ENCODE measurements at regions not wholly inside any gene's neighbourhood (a gene's known extent, or its start where the extent isn't known, plus 50 kb on each side); places are given as distances from the start of the nearest gene placed in this dataset.

GRCh38 chr18:8965398-8965797, 137.1 kb upstream of the NDUFV2 start:
- Histone ChIP-seq H3K4me3 (replicated peaks in 1 of 2; ENCODE audit: low read depth in 1 of 2, low read length in 2 of 2) (no peak overlapping the region), H3K27me3 (ENCODE audit: insufficient read depth, low read length) (no peaks in the 10 kb centered on the region), H3K9me2 (ENCODE audit: insufficient read depth) (no peaks in the 10 kb centered on the region), H3K9me3 (ENCODE audit: control insufficient read depth in 1 of 2, insufficient read depth in 1 of 2, low read depth in 1 of 2, low read length in 2 of 2) (no peaks in the 10 kb centered on the region), H3K4me2 (ENCODE audit: low read length) (no peak overlapping the region), H3K79me2 (ENCODE audit: insufficient read depth, low read length) (no peaks in the 10 kb centered on the region), H3K9ac (ENCODE audit: low read length) (no peak overlapping the region), H2AFZ (ENCODE audit: low read depth, low read length, poor library complexity, severe bottlenecking) (no peak overlapping the region), H3K27ac (ENCODE audit: low read depth, low read length) (no peak overlapping the region), H3K36me3 (ENCODE audit: control insufficient read depth in 1 of 2, insufficient read depth in 2 of 2, low read length in 2 of 2) (no peaks in the 10 kb centered on the region), H4K20me1 (ENCODE audit: insufficient read depth) (no peaks in the 10 kb centered on the region), H3K4me1 (ENCODE audit: control insufficient read depth in 1 of 2, insufficient read depth in 2 of 2, low read length in 2 of 2) (peaks cover 0 to 8% of the 10 kb centered on the region in 2 experiments; a peak in 1 of 4 replicates)
- BruUV-seq (replicated peaks): no TSS peak
- ChIA-PET POLR2A (no interaction called here), CTCF (no interaction called here), RAD21 (ENCODE audit: low non-redundant PET in 1 of 2, low total read pairs in 2 of 2, uncharacterized antibody in 2 of 2, unreplicated experiment in 2 of 2) (no interaction called here)
- DNase-seq (ENCODE audit: low read depth, low spot score) (no peak), ATAC-seq (no peak)
- intact Hi-C loops (cut with micrococcal nuclease): no loop called here
- TF ChIP-seq EZH2phosphoT487 (IDR thresholded peaks at IDR 0.05; ENCODE audit: borderline replicate concordance) (no peak), SP1 (IDR thresholded peaks at IDR 0.05; ENCODE audit: low read depth) (no peak), JUND (IDR thresholded peaks at IDR 0.05) (no peak), CEBPB (IDR thresholded peaks at IDR 0.05; ENCODE audit: low read depth) (no peak), ATF3 (IDR thresholded peaks at IDR 0.05) (no peak), ZFX (IDR thresholded peaks at IDR 0.05) (no peak), RAD21 (IDR thresholded peaks at IDR 0.05; ENCODE audit: low read depth) (no peak), EZH2 (IDR thresholded peaks at IDR 0.05) (no peak), MAX (IDR thresholded peaks at IDR 0.05) (no peak), POLR2A (IDR thresholded peaks at IDR 0.05; ENCODE audit: borderline replicate concordance, extremely low read depth, insufficient read depth, insufficient read length) (no peak), CTCF (IDR thresholded peaks at IDR 0.05 in 2 of 3, conservative IDR thresholded peaks at IDR 0.05 in 1 of 3; ENCODE audit: borderline replicate concordance in 1 of 3, insufficient read depth in 1 of 3, low read depth in 2 of 3, low read length in 2 of 3) (no peak), POLR2AphosphoS5 (IDR thresholded peaks at IDR 0.05; ENCODE audit: low read depth, low read length) (no peak), ZNF274 (IDR thresholded peaks at IDR 0.05; ENCODE audit: low read depth, low read length) (no peak), SRF (IDR thresholded peaks at IDR 0.05; ENCODE audit: low read depth) (no peak)

All from HCT116 (cell line).